Astrocyte (in vitro differentiated cells and primary cell): ENCODE measurements at regions not wholly inside any gene's neighbourhood (a gene's known extent, or its start where the extent isn't known, plus 50 kb on each side); places are given as distances from the start of the nearest gene placed in this dataset.
"Not testable (repeated sequence)": the region's sequence is repeated elsewhere in the genome, so short reads cannot be mapped to it uniquely, and the experiment has no call there.

Source experiments
- DNase-seq: peaks from one replicate; pipeline ENCODE4 v3.0.0-alpha.2; 2010; ENCODE audit warnings: low read depth
- FAIRE-seq: peaks from 2 replicates; lab custom pipeline; 2011; peaks lifted over from hg19 to GRCh38; lab: Jason Lieb, UNC
- H2AFZ ChIP-seq: 2 replicates; pipeline ENCODE4 v1.6.0; 2012; ENCODE audit warnings: low read depth, low read length, inconsistent platforms
- H3K27ac ChIP-seq: 2 replicates; pipeline ENCODE4 v1.5.1; 2011; ENCODE audit warnings: low read depth, low read length, inconsistent platforms
- H3K27me3 ChIP-seq: 2 replicates; pipeline ENCODE4 v1.6.0; 2011; ENCODE audit warnings: low read length, inconsistent platforms; ENCODE audit not compliant: insufficient read depth
- H3K36me3 ChIP-seq: 2 replicates; pipeline ENCODE4 v1.5.1; 2011; ENCODE audit warnings: low read length, inconsistent platforms; ENCODE audit not compliant: insufficient read depth
- H3K4me1 ChIP-seq: 2 replicates; pipeline ENCODE4 v1.5.1; 2011; ENCODE audit warnings: low read length, inconsistent platforms; ENCODE audit not compliant: insufficient read depth
- H3K4me2 ChIP-seq: 2 replicates; pipeline ENCODE4 v1.6.0; 2012; ENCODE audit warnings: low read length, inconsistent platforms
- H3K4me3 ChIP-seq: 2 replicates; pipeline ENCODE4 v1.5.1; 2011; ENCODE audit warnings: low read depth, mild to moderate bottlenecking, low read length, inconsistent platforms; ENCODE audit not compliant: insufficient read depth
- H3K79me2 ChIP-seq: 2 replicates; pipeline ENCODE4 v1.6.0; 2012; ENCODE audit warnings: mild to moderate bottlenecking, low read length, inconsistent platforms; ENCODE audit not compliant: insufficient read depth
- H3K9ac ChIP-seq: 2 replicates; pipeline ENCODE4 v1.6.0; 2012; ENCODE audit warnings: mild to moderate bottlenecking, low read length, inconsistent platforms
- H3K9me3 ChIP-seq: 2 replicates; pipeline ENCODE4 v1.5.1; 2012; ENCODE audit warnings: low read depth, mild to moderate bottlenecking, low read length, inconsistent platforms; ENCODE audit not compliant: insufficient read depth
- H4K20me1 ChIP-seq: 2 replicates; pipeline ENCODE4 v1.6.0; 2012; ENCODE audit warnings: low read length, inconsistent platforms; ENCODE audit not compliant: insufficient read depth
- H3K27ac Mint-ChIP-seq: one replicate; pipeline ENCODE4 v1.8.0; 2021; ENCODE audit warnings: mild to moderate bottlenecking, mixed read lengths; ENCODE audit not compliant: unreplicated experiment
- H3K27me3 Mint-ChIP-seq: one replicate; pipeline ENCODE4 v1.8.0; 2021; ENCODE audit warnings: low read depth, mixed read lengths; ENCODE audit not compliant: unreplicated experiment
- H3K36me3 Mint-ChIP-seq: one replicate; pipeline ENCODE4 v1.8.0; 2021; ENCODE audit warnings: low read depth, mixed read lengths; ENCODE audit not compliant: unreplicated experiment
- H3K4me1 Mint-ChIP-seq: one replicate; pipeline ENCODE4 v1.8.0; 2021; ENCODE audit warnings: low read depth, mixed read lengths; ENCODE audit not compliant: unreplicated experiment
- H3K4me3 Mint-ChIP-seq: one replicate; pipeline ENCODE4 v1.8.0; 2021; ENCODE audit warnings: mild to moderate bottlenecking, moderate library complexity, mixed read lengths; ENCODE audit not compliant: unreplicated experiment
- H3K9me3 Mint-ChIP-seq: one replicate; pipeline ENCODE4 v1.8.0; 2021; ENCODE audit warnings: mild to moderate bottlenecking, mixed read lengths; ENCODE audit not compliant: unreplicated experiment
- CTCF ChIP-seq: IDR thresholded peaks from 2 replicates; pipeline ENCODE4 v1.5.1; 2011; ENCODE audit warnings: low read depth, mild to moderate bottlenecking, inconsistent platforms, low read length, moderate library complexity; ENCODE audit not compliant: insufficient read depth
- EZH2 ChIP-seq: IDR thresholded peaks from 2 replicates; pipeline ENCODE4 v1.6.1; 2012; ENCODE audit warnings: mild to moderate bottlenecking, low read length, inconsistent platforms; ENCODE audit not compliant: insufficient read depth

GRCh38 chr11:96540875-96541274 is 151.1 kb downstream of the JRKL start:
- Mint-ChIP-seq H3K27me3 (no peaks in the 10 kb centered on the region), H3K9me3 (no peaks in the 10 kb centered on the region), H3K36me3 (no peaks in the 10 kb centered on the region), H3K4me3 (no peak overlapping the region), H3K4me1 (no peaks in the 10 kb centered on the region), H3K27ac (no peak overlapping the region)
- H3K4me3 ChIP-seq, result no peak overlapping the region
- H3K27me3 ChIP-seq, result no peaks in the 10 kb centered on the region
- no peaks in the 10 kb centered on the region for H4K20me1 ChIP-seq
- no peak overlapping the region for H3K9ac ChIP-seq
- no peaks in the 10 kb centered on the region for H3K79me2 ChIP-seq
- no peak overlapping the region for H3K4me2 ChIP-seq
- FAIRE-seq (no peak), DNase-seq (no peak)
- no peaks in the 10 kb centered on the region for H3K9me3 ChIP-seq
- no peak overlapping the region for H2AFZ ChIP-seq
- TF ChIP-seq CTCF (no peak), EZH2 (no peak)
- H3K4me1 ChIP-seq, result no peaks in the 10 kb centered on the region
- no peak overlapping the region for H3K27ac ChIP-seq
- H3K36me3 ChIP-seq, result no peaks in the 10 kb centered on the region

- Mint-ChIP-seq H3K27me3 (peaks cover 3% of the 10 kb centered on the region), H3K27ac (no peak overlapping the region), H3K36me3 (no peaks in the 10 kb centered on the region), H3K4me3 (no peak overlapping the region), H3K4me1 (no peaks in the 10 kb centered on the region), H3K9me3 (no peaks in the 10 kb centered on the region)
- Histone ChIP-seq H4K20me1 (no peaks in the 10 kb centered on the region), H3K9ac (no peak overlapping the region), H3K36me3 (no peaks in the 10 kb centered on the region), H3K4me1 (no peaks in the 10 kb centered on the region), H3K79me2 (no peaks in the 10 kb centered on the region), H2AFZ (no peak overlapping the region), H3K4me2 (no peak overlapping the region), H3K4me3 (no peak overlapping the region), H3K27ac (no peak overlapping the region), H3K27me3 (no peaks in the 10 kb centered on the region), H3K9me3 (no peaks in the 10 kb centered on the region)
- no peak for TF ChIP-seq EZH2
- no peak for TF ChIP-seq CTCF
- DNase-seq, result no peak
- no peak for FAIRE-seq
Observed at GRCh38 chr11:96543177-96543576, 153.4 kb downstream of the JRKL start.

DNA sequence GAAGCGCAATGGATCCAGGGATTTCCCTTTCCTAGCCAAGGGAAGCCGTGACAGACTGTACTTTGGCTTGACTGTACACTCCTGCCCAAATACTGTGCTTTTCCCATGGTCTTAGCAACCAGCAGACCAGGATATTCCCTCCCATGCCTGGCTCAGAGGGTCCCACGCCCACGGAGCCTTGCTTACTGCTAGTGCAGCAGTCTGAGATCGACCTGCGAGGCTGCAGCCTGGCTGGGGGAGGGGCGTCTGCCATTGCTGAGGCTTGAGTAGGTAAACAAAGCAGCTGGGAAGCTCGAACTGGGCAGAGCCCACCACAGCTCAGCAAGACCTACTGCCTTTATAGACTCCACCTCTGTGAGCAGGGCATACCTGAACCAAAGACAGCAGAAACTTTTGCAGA is 155.4 kb downstream of the JRKL start:
- H3K4me1 Mint-ChIP-seq, H3K36me3 ChIP-seq, H3K9ac ChIP-seq, H3K9me3 Mint-ChIP-seq, DNase-seq, H3K9me3 ChIP-seq, H3K4me3 ChIP-seq, H3K27ac Mint-ChIP-seq, H3K27me3 ChIP-seq, H3K4me1 ChIP-seq, H3K27me3 Mint-ChIP-seq, H3K4me3 Mint-ChIP-seq, H4K20me1 ChIP-seq, H3K27ac ChIP-seq, H3K4me2 ChIP-seq, H2AFZ ChIP-seq, H3K79me2 ChIP-seq, H3K36me3 Mint-ChIP-seq, FAIRE-seq: not testable (repeated sequence)
